ENCODE measurements at regions not wholly inside any gene's neighbourhood (a gene's known extent, or its start where the extent isn't known, plus 50 kb on each side); places are given as distances from the start of the nearest gene placed in this dataset.

GRCh38 chr15:99449514-99449913, 116.3 kb upstream of the MEF2A start:
- TF ChIP-seq EZH2 (IDR thresholded peaks at IDR 0.05) (no peak), CTCF (IDR thresholded peaks at IDR 0.05) (no peak), EZH2phosphoT487 (IDR thresholded peaks at IDR 0.05) (no peak)
- no peaks in the 10 kb centered on the region for H3K4me1 ChIP-seq
- H3K27me3 Mint-ChIP-seq (ENCODE audit: insufficient read depth, low read depth), result peaks cover 5% of the 10 kb centered on the region
- H3K79me2 ChIP-seq (ENCODE audit: low read depth), result no peaks in the 10 kb centered on the region
- no peak overlapping the region for H3K4me3 Mint-ChIP-seq
- no peak overlapping the region for H3K9ac ChIP-seq
- H3F3A ChIP-seq (ENCODE audit: low read depth), result no peaks in the 10 kb centered on the region
- H3K27ac Mint-ChIP-seq, result no peak overlapping the region
- no peaks in the 10 kb centered on the region for H3K27me3 ChIP-seq
- H3K9me3 Mint-ChIP-seq, result no peaks in the 10 kb centered on the region
- H3K4me2 ChIP-seq, result no peak overlapping the region
- no peak overlapping the region for H3K27ac ChIP-seq
- H4K20me1 ChIP-seq (ENCODE audit: low read depth), result no peaks in the 10 kb centered on the region
- H3K4me3 ChIP-seq, result no peak overlapping the region
- H3K9me3 ChIP-seq (ENCODE audit: low read depth), result no peaks in the 10 kb centered on the region
- no peaks in the 10 kb centered on the region for H3K36me3 ChIP-seq
- no peak overlapping the region for H2AFZ ChIP-seq (replicated peaks)
- DNase-seq (ENCODE audit: low spot score), result no peak
- H3K36me3 Mint-ChIP-seq, result no peaks in the 10 kb centered on the region
- peaks cover 10% of the 10 kb centered on the region for H3K4me1 Mint-ChIP-seq

GRCh38 chr15:99450896-99451358, 114.9 kb upstream of the MEF2A start:
- Histone ChIP-seq H3K27me3 (no peaks in the 10 kb centered on the region), H3K36me3 (no peaks in the 10 kb centered on the region), H3K4me1 (no peaks in the 10 kb centered on the region), H3K79me2 (ENCODE audit: low read depth) (no peaks in the 10 kb centered on the region), H4K20me1 (ENCODE audit: low read depth) (no peaks in the 10 kb centered on the region), H3K4me3 (no peak overlapping the region), H3K27ac (no peak overlapping the region), H3K9ac (no peak overlapping the region), H3F3A (ENCODE audit: low read depth) (no peaks in the 10 kb centered on the region), H2AFZ (replicated peaks) (no peak overlapping the region), H3K9me3 (ENCODE audit: low read depth) (no peaks in the 10 kb centered on the region), H3K4me2 (no peak overlapping the region)
- Mint-ChIP-seq H3K27me3 (ENCODE audit: insufficient read depth, low read depth) (peaks cover 5% of the 10 kb centered on the region), H3K9me3 (no peaks in the 10 kb centered on the region), H3K4me1 (peaks cover 17% of the 10 kb centered on the region), H3K36me3 (no peaks in the 10 kb centered on the region), H3K4me3 (no peak overlapping the region), H3K27ac (no peak overlapping the region)
- peak; percentile 40 for DNase-seq (ENCODE audit: low spot score)
- TF ChIP-seq CTCF (IDR thresholded peaks at IDR 0.05) (no peak), EZH2 (IDR thresholded peaks at IDR 0.05) (no peak), EZH2phosphoT487 (IDR thresholded peaks at IDR 0.05) (no peak)

- Histone ChIP-seq H3K4me2 (no peak overlapping the region), H3K36me3 (no peaks in the 10 kb centered on the region), H3K27ac (no peak overlapping the region), H4K20me1 (ENCODE audit: low read depth) (no peaks in the 10 kb centered on the region), H3K9me3 (ENCODE audit: low read depth) (no peaks in the 10 kb centered on the region), H3K4me1 (no peaks in the 10 kb centered on the region), H3K27me3 (no peaks in the 10 kb centered on the region), H3K4me3 (no peak overlapping the region), H3K9ac (no peak overlapping the region), H3F3A (ENCODE audit: low read depth) (no peaks in the 10 kb centered on the region), H2AFZ (replicated peaks) (no peak overlapping the region), H3K79me2 (ENCODE audit: low read depth) (no peaks in the 10 kb centered on the region)
- TF ChIP-seq CTCF (IDR thresholded peaks at IDR 0.05) (no peak), EZH2phosphoT487 (IDR thresholded peaks at IDR 0.05) (no peak), EZH2 (IDR thresholded peaks at IDR 0.05) (no peak)
- Mint-ChIP-seq H3K9me3 (no peaks in the 10 kb centered on the region), H3K27ac (no peak overlapping the region), H3K36me3 (no peaks in the 10 kb centered on the region), H3K4me1 (peaks cover 17% of the 10 kb centered on the region), H3K27me3 (ENCODE audit: insufficient read depth, low read depth) (peaks cover 5% of the 10 kb centered on the region), H3K4me3 (no peak overlapping the region)
- DNase-seq (ENCODE audit: low spot score), result no peak
These were observed 114.3 kb upstream of the MEF2A start for GRCh38 chr15:99451484-99451883.

All from neural progenitor cell (in vitro differentiated cells).